NB4 (cell line): ENCODE measurements at regions not wholly inside any gene's neighbourhood (a gene's known extent, or its start where the extent isn't known, plus 50 kb on each side); places are given as distances from the start of the nearest gene placed in this dataset.

Experiments used
- DNase-seq: peaks from one replicate; pipeline ENCODE4 v3.0.0; 2010; ENCODE audit warnings: low read depth
- H3K4me3 ChIP-seq: one replicate; pipeline ENCODE4 v1.5.1; 2011; ENCODE audit warnings: mild to moderate bottlenecking, low read depth, low read length, moderate library complexity
- MAX ChIP-seq: IDR thresholded peaks from 2 replicates; pipeline ENCODE4 v1.6.1; 2011; ENCODE audit warnings: low read depth, low read length
- MYC ChIP-seq: IDR thresholded peaks from 2 replicates; pipeline ENCODE4 v1.6.1; 2011; ENCODE audit warnings: low read depth, low read length
- POLR2A ChIP-seq: IDR thresholded peaks from 2 replicates; pipeline ENCODE4 v1.6.1; 2011; ENCODE audit warnings: mild to moderate bottlenecking; ENCODE audit not compliant: insufficient read length; ENCODE audit errors: extremely low read depth
- TF ChIP-seq, protein P1 (sequence below): IDR thresholded peaks from one replicate; pipeline ENCODE4 v1.5.1; 2012; ENCODE audit warnings: low read depth, low read length

GRCh38 chr13:78383071-78383484 is 220.3 kb downstream of the POU4F1 start:
- TF ChIP-seq MAX: no peak
- no peak for TF ChIP-seq POLR2A
- TF ChIP-seq, protein P1, sequence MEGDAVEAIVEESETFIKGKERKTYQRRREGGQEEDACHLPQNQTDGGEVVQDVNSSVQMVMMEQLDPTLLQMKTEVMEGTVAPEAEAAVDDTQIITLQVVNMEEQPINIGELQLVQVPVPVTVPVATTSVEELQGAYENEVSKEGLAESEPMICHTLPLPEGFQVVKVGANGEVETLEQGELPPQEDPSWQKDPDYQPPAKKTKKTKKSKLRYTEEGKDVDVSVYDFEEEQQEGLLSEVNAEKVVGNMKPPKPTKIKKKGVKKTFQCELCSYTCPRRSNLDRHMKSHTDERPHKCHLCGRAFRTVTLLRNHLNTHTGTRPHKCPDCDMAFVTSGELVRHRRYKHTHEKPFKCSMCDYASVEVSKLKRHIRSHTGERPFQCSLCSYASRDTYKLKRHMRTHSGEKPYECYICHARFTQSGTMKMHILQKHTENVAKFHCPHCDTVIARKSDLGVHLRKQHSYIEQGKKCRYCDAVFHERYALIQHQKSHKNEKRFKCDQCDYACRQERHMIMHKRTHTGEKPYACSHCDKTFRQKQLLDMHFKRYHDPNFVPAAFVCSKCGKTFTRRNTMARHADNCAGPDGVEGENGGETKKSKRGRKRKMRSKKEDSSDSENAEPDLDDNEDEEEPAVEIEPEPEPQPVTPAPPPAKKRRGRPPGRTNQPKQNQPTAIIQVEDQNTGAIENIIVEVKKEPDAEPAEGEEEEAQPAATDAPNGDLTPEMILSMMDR: no peak
- no peak for TF ChIP-seq MYC
- no peak overlapping the region for H3K4me3 ChIP-seq
- DNase-seq: no peak

- DNase-seq: no peak
- no peak overlapping the region for H3K4me3 ChIP-seq
- TF ChIP-seq MAX: no peak
- no peak for TF ChIP-seq POLR2A
- no peak for TF ChIP-seq MYC
- TF ChIP-seq, protein P1: no peak
Measured at GRCh38 chr13:78382491-78382890, 220.9 kb downstream of the POU4F1 start.

DNA sequence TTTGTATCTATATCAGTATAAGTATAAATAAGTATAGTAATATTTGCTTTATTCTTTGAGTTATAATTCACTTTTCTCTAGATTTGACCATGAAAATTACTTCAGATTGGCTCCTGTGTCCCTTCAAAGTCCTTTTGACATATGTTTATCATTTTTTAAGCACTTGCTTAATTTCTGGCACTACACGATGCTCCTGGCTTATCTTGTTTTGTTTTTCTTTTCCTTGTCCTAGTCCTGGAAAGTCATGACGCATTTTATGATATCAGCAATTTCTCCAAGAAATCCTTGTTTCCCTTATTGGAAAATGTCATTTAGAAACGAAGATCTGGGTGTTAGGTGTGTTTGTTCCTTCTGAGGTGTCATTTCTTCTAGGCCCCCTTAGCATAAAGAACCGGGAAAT is 226.5 kb downstream of the POU4F1 start:
- DNase-seq: no peak
- no peak overlapping the region for H3K4me3 ChIP-seq
- no peak for TF ChIP-seq MAX
- TF ChIP-seq MYC: no peak
- no peak for TF ChIP-seq POLR2A
- TF ChIP-seq, protein P1: no peak

GRCh38 chr13:78376033-78376432 is 227.3 kb downstream of the POU4F1 start:
- no peak for TF ChIP-seq MYC
- TF ChIP-seq MAX: 0 out of 2 replicates have a peak, but pooled peaks have one; percentile 9
- no peak overlapping the region for H3K4me3 ChIP-seq
- DNase-seq: peak; percentile 26

DNA sequence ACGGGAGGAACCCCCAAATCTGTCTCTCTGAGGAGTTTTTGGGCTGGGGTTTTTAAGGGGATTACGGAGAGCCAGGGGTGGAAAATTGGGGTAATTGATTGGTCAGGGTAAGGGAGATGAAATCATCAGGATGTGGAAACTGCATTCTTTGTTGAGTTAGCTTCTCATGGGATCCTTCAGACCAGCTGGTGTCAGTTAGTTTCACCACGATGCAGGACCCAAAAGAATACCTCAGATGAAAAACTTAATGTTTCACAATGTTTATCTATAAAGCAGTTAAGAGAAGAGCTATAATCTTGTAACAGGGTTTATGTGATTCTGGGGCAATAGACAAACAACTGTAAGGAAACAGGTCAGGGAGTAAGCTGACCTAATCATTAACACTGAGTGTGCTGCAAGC is 230.8 kb downstream of the POU4F1 start:
- peak; percentile 22 for DNase-seq
- H3K4me3 ChIP-seq: no peak overlapping the region
- TF ChIP-seq MYC: no peak
- TF ChIP-seq, protein P1: no peak
- TF ChIP-seq MAX: no peak

DNA sequence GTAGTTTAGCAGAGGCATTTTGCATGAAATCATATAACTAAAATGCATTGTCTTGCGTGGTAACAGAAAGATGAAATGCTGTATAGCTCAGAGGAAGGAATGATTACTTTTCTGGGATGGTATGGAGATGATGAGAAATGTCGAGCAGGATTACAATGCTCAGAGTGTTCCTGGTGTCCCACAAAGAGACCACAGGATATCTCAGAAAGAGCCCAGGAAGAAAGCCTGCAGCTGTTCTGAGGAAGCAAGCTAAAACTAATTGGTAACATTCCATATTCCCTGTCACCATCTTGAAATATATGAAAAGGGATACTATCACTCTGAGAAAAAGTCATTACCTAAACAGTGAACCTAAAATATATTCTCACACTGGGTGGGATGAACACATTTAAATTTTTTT is 233.1 kb downstream of the POU4F1 start:
- no peak overlapping the region for H3K4me3 ChIP-seq
- no peak for DNase-seq
- TF ChIP-seq MAX: no peak
- no peak for TF ChIP-seq MYC
- TF ChIP-seq POLR2A: no peak
- TF ChIP-seq, protein P1: no peak
